ENCODE measurements at regions not wholly inside any gene's neighbourhood (a gene's known extent, or its start where the extent isn't known, plus 50 kb on each side); places are given as distances from the start of the nearest gene placed in this dataset.
"Not testable (repeated sequence)": the region's sequence is repeated elsewhere in the genome, so short reads cannot be mapped to it uniquely, and the experiment has no call there.

DNA sequence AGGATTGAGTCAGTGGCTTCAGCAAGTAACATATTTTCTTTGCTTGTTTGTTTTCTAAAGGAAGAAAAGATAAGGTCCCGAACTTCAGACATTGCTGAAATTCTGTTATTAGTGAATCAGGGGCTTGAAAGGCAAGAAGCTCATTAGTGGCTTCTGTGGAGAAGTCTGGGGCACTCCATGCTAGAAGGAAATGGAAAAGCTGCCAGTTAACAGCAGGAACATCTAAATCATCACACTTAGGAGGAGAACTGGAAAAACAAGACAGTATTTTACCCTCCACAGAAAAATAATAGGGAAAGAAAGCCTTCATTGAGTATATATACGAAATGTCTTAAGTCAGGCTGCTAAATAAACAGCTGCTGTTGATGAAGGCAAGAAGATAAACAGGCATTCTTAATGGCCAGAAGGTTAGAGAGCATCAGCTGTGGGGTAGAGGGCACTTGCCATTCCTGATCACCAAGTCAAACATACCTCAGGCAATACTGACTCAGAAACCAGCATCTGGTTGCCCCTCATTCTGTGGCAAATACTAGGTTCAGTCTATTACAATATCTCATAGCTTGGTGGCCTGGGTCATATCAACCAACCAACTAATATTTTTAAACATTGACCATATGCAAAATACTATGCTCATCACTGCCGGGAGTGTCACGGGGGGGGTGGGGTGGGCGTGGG, 143.2 kb upstream of the TENT5A start:
- Histone ChIP-seq H3K36me3 (ENCODE audit: control insufficient read depth, insufficient read depth, low read length) (no peaks in the 10 kb centered on the region), H3K27me3 (ENCODE audit: control insufficient read depth, insufficient read depth, low read length) (no peaks in the 10 kb centered on the region), H3K4me1 (ENCODE audit: control insufficient read depth, insufficient read depth, low read length) (peaks cover 9% of the 10 kb centered on the region), H3K4me3 (ENCODE audit: low read length) (no peak overlapping the region), H3K27ac (ENCODE audit: low read length) (peak overlapping the region; percentile 45), H3K9me3 (replicated peaks; ENCODE audit: control insufficient read depth, low read depth, low read length) (no peaks in the 10 kb centered on the region)
- DNase-seq, result no peak
- WGBS (ENCODE audit: insufficient coverage), result 67% methylated on average over 2 of the region's 5 CpGs

DNA sequence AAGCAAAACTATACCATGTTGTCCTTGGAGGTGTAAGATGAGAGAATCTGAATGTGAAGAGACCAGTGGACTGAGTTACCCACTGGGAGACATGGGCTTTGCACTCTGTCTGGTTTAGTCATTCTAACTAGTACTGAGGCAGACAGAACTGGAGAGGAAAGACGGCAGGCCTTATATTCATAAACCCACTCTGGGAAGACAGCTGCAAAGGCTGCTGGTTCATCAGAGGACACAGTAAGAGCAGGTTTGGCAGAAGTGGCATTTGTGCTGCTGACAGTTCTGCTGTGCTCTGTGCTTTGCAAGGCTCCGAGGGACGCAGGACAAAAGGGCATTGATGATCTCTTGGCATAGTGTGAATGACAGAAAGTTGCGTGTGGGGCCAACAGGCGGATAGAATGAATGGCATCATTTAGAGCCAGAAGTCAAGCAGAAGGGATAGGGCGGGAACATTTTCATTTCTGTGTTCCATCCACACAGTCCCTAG, 142.3 kb upstream of the TENT5A start:
- DNase-seq, result peak; percentile 85
- Histone ChIP-seq H3K27ac (ENCODE audit: low read length) (peak overlapping the region; percentile 39), H3K9me3 (replicated peaks; ENCODE audit: control insufficient read depth, low read depth, low read length) (no peaks in the 10 kb centered on the region), H3K4me1 (ENCODE audit: control insufficient read depth, insufficient read depth, low read length) (peaks cover 9% of the 10 kb centered on the region), H3K4me3 (ENCODE audit: low read length) (no peak overlapping the region), H3K36me3 (ENCODE audit: control insufficient read depth, insufficient read depth, low read length) (no peaks in the 10 kb centered on the region), H3K27me3 (ENCODE audit: control insufficient read depth, insufficient read depth, low read length) (no peaks in the 10 kb centered on the region)
- 79% methylated on average over 2 of the region's 6 CpGs for WGBS (ENCODE audit: insufficient coverage)

DNA sequence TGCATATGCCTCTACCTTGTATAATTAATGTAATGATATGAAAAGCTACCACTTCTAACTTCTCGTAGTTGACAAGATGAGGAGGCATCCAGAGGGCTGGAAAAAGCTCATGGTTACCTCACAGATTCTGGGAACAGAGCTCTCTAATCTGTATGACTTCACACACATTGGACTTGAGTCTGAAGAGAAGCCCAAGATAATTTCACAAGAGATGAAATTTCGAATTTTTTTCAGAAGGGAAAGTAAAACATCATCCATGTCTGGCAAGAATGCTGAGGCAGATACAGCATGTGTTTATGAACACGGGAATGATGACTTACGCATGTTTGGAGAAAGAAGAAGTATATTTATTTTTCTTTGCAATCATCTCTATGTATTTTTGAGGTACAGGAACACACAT, 141.8 kb upstream of the TENT5A start:
- no peak overlapping the region for H3K4me3 ChIP-seq (ENCODE audit: low read length)
- no CpG with 5 or more reads among the region's 4 CpGs for WGBS (ENCODE audit: insufficient coverage)
- no peaks in the 10 kb centered on the region for H3K27me3 ChIP-seq (ENCODE audit: control insufficient read depth, insufficient read depth, low read length)
- no peaks in the 10 kb centered on the region for H3K36me3 ChIP-seq (ENCODE audit: control insufficient read depth, insufficient read depth, low read length)
- DNase-seq, result peak; percentile 93
- H3K9me3 ChIP-seq (replicated peaks; ENCODE audit: control insufficient read depth, low read depth, low read length), result no peaks in the 10 kb centered on the region
- H3K27ac ChIP-seq (ENCODE audit: low read length), result peak overlapping the region; percentile 39
- peaks cover 9% of the 10 kb centered on the region for H3K4me1 ChIP-seq (ENCODE audit: control insufficient read depth, insufficient read depth, low read length)

DNA sequence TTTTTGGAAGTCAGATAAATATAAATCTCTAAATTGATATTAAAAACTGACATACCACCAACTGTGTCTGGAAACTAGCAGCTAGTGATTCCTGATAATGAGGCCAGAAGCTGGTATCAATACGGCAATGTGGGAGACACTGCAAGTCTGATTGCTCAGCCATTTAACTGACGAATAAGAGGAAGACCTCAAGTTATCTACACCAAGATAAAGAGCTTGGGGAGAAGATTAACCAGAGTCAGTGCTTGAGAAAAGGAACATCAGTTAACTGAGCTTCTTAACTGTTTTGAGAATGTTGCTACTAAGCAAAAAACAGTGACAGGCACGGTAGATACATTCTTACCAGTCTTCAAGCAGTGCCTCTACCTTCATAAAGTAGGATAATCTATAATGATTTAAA, 140.4 kb upstream of the TENT5A start:
- no peak for DNase-seq
- Histone ChIP-seq H3K36me3 (ENCODE audit: control insufficient read depth, insufficient read depth, low read length) (no peaks in the 10 kb centered on the region), H3K27me3 (ENCODE audit: control insufficient read depth, insufficient read depth, low read length) (no peaks in the 10 kb centered on the region), H3K4me1 (ENCODE audit: control insufficient read depth, insufficient read depth, low read length) (peaks cover 9% of the 10 kb centered on the region), H3K9me3 (replicated peaks; ENCODE audit: control insufficient read depth, low read depth, low read length) (no peaks in the 10 kb centered on the region), H3K27ac (ENCODE audit: low read length) (no peak overlapping the region), H3K4me3 (ENCODE audit: low read length) (no peak overlapping the region)
- 86% methylated on average over 1 of the region's 3 CpGs for WGBS (ENCODE audit: insufficient coverage)

DNA sequence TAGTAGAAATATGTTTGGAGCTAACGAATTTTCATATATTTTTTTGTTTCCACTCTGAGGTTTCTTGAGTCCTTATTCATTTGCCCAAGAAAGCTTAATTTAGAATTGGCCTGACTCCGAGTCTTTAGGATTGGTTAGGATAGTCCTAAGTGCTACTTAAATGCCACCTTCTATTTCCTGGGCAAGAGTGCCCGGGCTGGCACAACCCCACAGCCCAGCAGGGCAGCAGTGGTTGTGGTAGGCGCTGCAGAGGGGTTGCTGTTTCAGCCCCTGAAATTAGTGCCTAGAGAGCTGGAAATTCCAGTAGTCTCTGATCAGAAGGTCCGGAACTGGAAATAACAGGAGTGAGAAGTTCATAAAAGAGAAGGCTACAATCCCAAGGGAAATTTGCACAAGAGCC, 139.4 kb upstream of the TENT5A start:
- DNase-seq, result no peak
- Histone ChIP-seq H3K36me3 (ENCODE audit: control insufficient read depth, insufficient read depth, low read length) (no peaks in the 10 kb centered on the region), H3K4me1 (ENCODE audit: control insufficient read depth, insufficient read depth, low read length) (peaks cover 9% of the 10 kb centered on the region), H3K27me3 (ENCODE audit: control insufficient read depth, insufficient read depth, low read length) (no peaks in the 10 kb centered on the region), H3K27ac (ENCODE audit: low read length) (no peak overlapping the region), H3K4me3 (ENCODE audit: low read length) (no peak overlapping the region), H3K9me3 (replicated peaks; ENCODE audit: control insufficient read depth, low read depth, low read length) (no peaks in the 10 kb centered on the region)
- 100% methylated on average over 2 of the region's 5 CpGs for WGBS (ENCODE audit: insufficient coverage)

DNA sequence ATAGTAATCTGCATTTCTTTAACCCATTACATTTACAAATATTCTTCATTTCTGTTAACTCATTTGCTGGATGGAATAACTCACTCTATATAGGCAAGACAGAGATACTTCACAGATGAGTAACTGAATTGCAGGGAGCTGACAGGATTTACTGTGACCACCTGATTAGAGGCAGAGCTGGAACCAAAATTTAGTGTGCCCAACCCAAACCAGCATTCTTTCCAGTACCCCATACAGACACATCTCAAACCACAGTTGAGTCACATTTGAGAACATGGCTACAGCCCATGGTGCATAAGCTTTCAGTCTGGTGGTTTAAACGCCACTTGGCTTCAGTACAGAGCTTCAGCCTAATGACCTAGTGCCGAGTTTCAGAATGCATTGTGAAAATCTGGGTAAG, 138.4 kb upstream of the TENT5A start:
- Histone ChIP-seq H3K27ac (ENCODE audit: low read length) (no peak overlapping the region), H3K36me3 (ENCODE audit: control insufficient read depth, insufficient read depth, low read length) (no peaks in the 10 kb centered on the region), H3K9me3 (replicated peaks; ENCODE audit: control insufficient read depth, low read depth, low read length) (no peaks in the 10 kb centered on the region), H3K27me3 (ENCODE audit: control insufficient read depth, insufficient read depth, low read length) (no peaks in the 10 kb centered on the region), H3K4me3 (ENCODE audit: low read length) (no peak overlapping the region), H3K4me1 (ENCODE audit: control insufficient read depth, insufficient read depth, low read length) (peaks cover 6% of the 10 kb centered on the region)
- DNase-seq, result no peak
- WGBS (ENCODE audit: insufficient coverage), result 67% methylated on average over 2 of the region's 2 CpGs

DNA sequence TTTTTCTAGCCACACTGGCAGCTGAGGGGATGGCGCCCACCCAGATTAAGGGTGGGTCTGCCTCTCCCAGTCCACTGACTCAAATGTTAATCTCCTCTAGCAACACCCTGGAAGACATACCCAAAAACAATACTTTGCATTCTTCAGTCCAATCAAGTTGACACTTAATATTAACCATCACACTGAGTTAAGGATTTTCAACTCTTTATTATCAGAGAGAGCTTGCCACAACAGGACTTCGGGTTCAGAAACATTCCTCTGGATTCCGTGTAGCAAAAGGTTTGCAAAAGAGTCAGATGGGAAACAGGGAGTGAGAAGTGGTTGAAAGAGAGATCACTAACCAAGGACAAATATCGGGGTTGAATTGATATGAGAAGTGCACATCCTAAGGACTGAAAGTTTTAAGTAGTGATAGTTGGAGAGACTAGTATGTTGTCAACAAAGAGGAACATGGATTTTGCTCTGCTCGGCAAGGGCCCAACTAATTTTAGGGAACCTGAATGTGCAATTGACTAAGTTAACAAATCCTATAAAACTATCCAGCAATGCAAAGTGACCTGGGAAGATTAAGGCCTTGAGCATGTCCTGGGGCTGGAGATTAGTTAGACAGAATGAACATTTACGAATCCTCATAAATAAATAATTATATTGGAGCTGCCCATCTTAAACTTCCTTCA, 137.0 kb upstream of the TENT5A start:
- no peak overlapping the region for H3K27ac ChIP-seq (ENCODE audit: low read length)
- 82% methylated on average over 3 of the region's 6 CpGs for WGBS (ENCODE audit: insufficient coverage)
- H3K36me3 ChIP-seq (ENCODE audit: control insufficient read depth, insufficient read depth, low read length), result no peaks in the 10 kb centered on the region
- no peaks in the 10 kb centered on the region for H3K27me3 ChIP-seq (ENCODE audit: control insufficient read depth, insufficient read depth, low read length)
- DNase-seq, result no peak
- no peaks in the 10 kb centered on the region for H3K9me3 ChIP-seq (replicated peaks; ENCODE audit: control insufficient read depth, low read depth, low read length)
- no peak overlapping the region for H3K4me3 ChIP-seq (ENCODE audit: low read length)
- H3K4me1 ChIP-seq (ENCODE audit: control insufficient read depth, insufficient read depth, low read length), result no peaks in the 10 kb centered on the region

DNA sequence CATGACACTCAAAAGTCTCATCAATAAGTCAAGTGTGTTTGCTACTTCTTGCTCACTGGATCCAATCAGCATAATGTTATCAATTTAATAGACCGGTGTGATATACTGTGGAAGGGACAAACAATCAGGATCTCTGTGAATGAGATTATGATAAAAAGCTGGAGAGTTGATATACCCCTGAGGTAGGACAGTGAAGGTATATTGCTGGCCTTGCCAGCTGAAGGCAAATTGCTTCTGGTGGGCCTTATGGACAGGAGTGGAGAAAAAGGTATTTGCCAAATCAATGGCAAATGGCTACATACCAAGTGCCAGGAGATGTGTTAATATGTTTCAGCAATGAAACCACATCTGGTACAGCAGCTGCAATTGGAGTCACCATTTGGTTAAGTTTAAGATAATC, 134.4 kb upstream of the TENT5A start:
- WGBS (ENCODE audit: insufficient coverage), result no CpG with 5 or more reads among the region's 1 CpG
- H3K4me3 ChIP-seq (ENCODE audit: low read length); H3K9me3 ChIP-seq (replicated peaks; ENCODE audit: control insufficient read depth, low read depth, low read length); H3K4me1 ChIP-seq (ENCODE audit: control insufficient read depth, insufficient read depth, low read length); DNase-seq; H3K36me3 ChIP-seq (ENCODE audit: control insufficient read depth, insufficient read depth, low read length); H3K27ac ChIP-seq (ENCODE audit: low read length); H3K27me3 ChIP-seq (ENCODE audit: control insufficient read depth, insufficient read depth, low read length): not testable (repeated sequence)

DNA sequence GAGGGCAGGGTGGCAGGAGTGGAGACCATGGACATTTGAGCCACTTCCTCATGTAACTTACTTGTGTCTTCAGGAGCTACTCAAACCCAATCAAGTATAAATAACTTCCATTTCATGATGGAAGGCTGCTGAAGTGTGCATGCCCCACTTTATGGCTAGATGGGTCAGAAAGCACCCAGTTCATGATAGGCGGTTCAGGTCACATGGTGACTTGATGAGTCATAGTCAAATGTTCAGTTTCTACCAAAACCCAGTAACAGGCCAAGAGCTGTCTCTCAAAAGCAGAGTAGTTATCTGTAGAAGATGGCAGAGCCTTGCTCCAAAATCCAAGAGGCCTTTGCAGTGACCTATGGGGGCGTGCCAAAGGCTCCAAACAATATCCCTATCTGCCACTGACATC, 133.7 kb upstream of the TENT5A start:
- Histone ChIP-seq H3K4me1 (ENCODE audit: control insufficient read depth, insufficient read depth, low read length) (no peaks in the 10 kb centered on the region), H3K27me3 (ENCODE audit: control insufficient read depth, insufficient read depth, low read length) (no peaks in the 10 kb centered on the region), H3K36me3 (ENCODE audit: control insufficient read depth, insufficient read depth, low read length) (no peaks in the 10 kb centered on the region), H3K9me3 (replicated peaks; ENCODE audit: control insufficient read depth, low read depth, low read length) (no peaks in the 10 kb centered on the region), H3K27ac (ENCODE audit: low read length) (no peak overlapping the region), H3K4me3 (ENCODE audit: low read length) (no peak overlapping the region)
- 100% methylated on average over 2 of the region's 2 CpGs for WGBS (ENCODE audit: insufficient coverage)
- DNase-seq, result no peak

DNA sequence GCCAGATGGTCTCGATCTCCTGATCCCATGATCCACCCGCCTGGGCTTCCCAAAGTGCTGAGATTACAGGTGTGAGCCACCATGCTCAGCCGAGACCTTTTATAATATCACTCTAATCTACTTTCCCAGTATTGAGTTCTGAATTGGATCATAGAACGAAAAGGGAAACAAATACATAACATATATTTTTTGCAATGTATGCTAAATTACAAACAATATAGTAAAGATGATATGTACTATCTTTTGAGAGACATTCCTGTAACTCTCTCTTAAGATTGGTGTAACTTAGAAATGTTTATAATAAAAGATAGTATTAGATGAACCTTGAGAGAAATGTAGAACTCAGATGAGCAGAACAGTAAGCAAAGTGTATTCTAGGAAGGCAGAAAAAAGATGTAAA, 129.2 kb upstream of the TENT5A start:
- Histone ChIP-seq H3K4me1 (ENCODE audit: control insufficient read depth, insufficient read depth, low read length) (no peaks in the 10 kb centered on the region), H3K4me3 (ENCODE audit: low read length) (no peak overlapping the region)
- no CpG with 5 or more reads among the region's 4 CpGs for WGBS (ENCODE audit: insufficient coverage)

More for the DNA sequence above, 129.2 kb upstream of the TENT5A start:
- Histone ChIP-seq H3K9me3 (replicated peaks; ENCODE audit: control insufficient read depth, low read depth, low read length) (no peaks in the 10 kb centered on the region), H3K27ac (ENCODE audit: low read length) (no peak overlapping the region), H3K27me3 (ENCODE audit: control insufficient read depth, insufficient read depth, low read length) (no peaks in the 10 kb centered on the region), H3K36me3 (ENCODE audit: control insufficient read depth, insufficient read depth, low read length) (no peaks in the 10 kb centered on the region)
- DNase-seq, result no peak

All from muscle of leg (tissue), 3 donors.